Naive thymus-derived CD8-positive, alpha-beta T cell (primary cell): ENCODE measurements at regions not wholly inside any gene's neighbourhood (a gene's known extent, or its start where the extent isn't known, plus 50 kb on each side); places are given as distances from the start of the nearest gene placed in this dataset.
A peak's percentile ranks its signal among the peaks of the same experiment; 100 is the strongest.
"Not testable (repeated sequence)": the region's sequence is repeated elsewhere in the genome, so short reads cannot be mapped to it uniquely, and the experiment has no call there.

Experiments used
- ATAC-seq, 2 donors: fragments of 150-1000 bp; cut with Tn5 transposase in 1 of 2; sonication (Bioruptor Pico), chemical (Tn5 transposase) in 1 of 2; 1 replicate in 1 of 2; 2 replicates in 1 of 2; pipeline ENCODE4 v1.10.0; 2021; ENCODE audit warnings: mild to moderate bottlenecking in 2 of 2, moderate library complexity in 2 of 2
- POLR2A ChIA-PET: fragments of 350-600 bp; sonication (Branson Sonifier 250); formaldehyde crosslinking; loops from one replicate; lab custom pipeline; 2021; ENCODE audit warnings: antibody characterized with exemption; lab: Charles Lee
- DNase-seq, 10 donors: peaks; one replicate each; pipeline versions ENCODE4 v3.0.0 to v3.0.0-alpha.2; 2020 to 2022
- H3K27ac Mint-ChIP-seq, 10 donors: one replicate each; pipeline ENCODE4 v1.8.0; 2020 to 2022; ENCODE audit warnings: mild to moderate bottlenecking in 10 of 10, mixed read lengths in 10 of 10, moderate library complexity in 4 of 10, inconsistent platforms in 1 of 10
- H3K27me3 Mint-ChIP-seq, 5 donors: one replicate each; pipeline ENCODE4 v1.8.0; 2021 to 2022; ENCODE audit warnings: mixed read lengths in 5 of 5
- H3K36me3 Mint-ChIP-seq, 3 donors: one replicate each; pipeline ENCODE4 v1.8.0; 2020 to 2022; ENCODE audit warnings: mixed read lengths in 3 of 3, mild to moderate bottlenecking in 2 of 3, inconsistent platforms in 1 of 3
- H3K4me1 Mint-ChIP-seq, 4 donors: one replicate each; pipeline ENCODE4 v1.8.0; 2021 to 2022; ENCODE audit warnings: mixed read lengths in 4 of 4
- H3K4me3 Mint-ChIP-seq, 10 donors: one replicate each; pipeline ENCODE4 v1.8.0; 2020 to 2022; ENCODE audit warnings: mild to moderate bottlenecking in 10 of 10, mixed read lengths in 10 of 10, moderate library complexity in 6 of 10, inconsistent platforms in 1 of 10
- H3K9me3 Mint-ChIP-seq, 9 donors: one replicate each; pipeline ENCODE4 v1.8.0; 2020 to 2022; ENCODE audit warnings: mixed read lengths in 9 of 9, mild to moderate bottlenecking in 3 of 9, inconsistent platforms in 1 of 9, moderate library complexity in 1 of 9

- H3K27me3 Mint-ChIP-seq, H3K4me3 Mint-ChIP-seq, DNase-seq, ATAC-seq, H3K27ac Mint-ChIP-seq, H3K9me3 Mint-ChIP-seq, H3K36me3 Mint-ChIP-seq, POLR2A ChIA-PET, H3K4me1 Mint-ChIP-seq: not testable (repeated sequence)
Observed at GRCh38 chr18:59790346-59790936, 93.2 kb upstream of the CCBE1 start.

DNA sequence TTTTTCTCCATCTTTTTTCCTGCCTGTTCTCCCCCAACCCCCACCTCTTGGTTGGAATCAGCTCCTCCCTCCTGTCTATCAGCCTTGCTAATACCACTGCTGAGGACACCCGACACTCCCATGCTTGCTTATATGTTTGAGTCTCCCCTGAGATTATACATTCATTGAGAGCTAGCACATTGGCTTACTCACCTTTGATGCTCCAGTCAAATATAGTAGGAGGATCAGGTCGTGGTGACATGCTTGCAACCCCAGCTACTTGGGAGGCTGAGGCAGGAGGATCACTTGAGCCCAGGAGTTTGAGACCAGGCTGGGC, 91.5 kb upstream of the CCBE1 start:
- Mint-ChIP-seq H3K9me3 (peaks cover 0 to 2% (median 0%) of the 10 kb centered on the region in 9 donors), H3K4me1 (no peaks in the 10 kb centered on the region), H3K36me3 (no peaks in the 10 kb centered on the region), H3K4me3 (no peak overlapping the region), H3K27me3 (peaks cover 0 to under 1% (median 0%) of the 10 kb centered on the region in 5 donors), H3K27ac (no peak overlapping the region)
- POLR2A ChIA-PET: no interaction called here
- DNase-seq: no peak
- no peak for ATAC-seq

- Mint-ChIP-seq H3K36me3 (no peaks in the 10 kb centered on the region), H3K27ac (no peak overlapping the region), H3K27me3 (peaks cover 1 to 6% (median 2%) of the 10 kb centered on the region in 5 donors), H3K4me1 (peaks cover 0 to under 1% (median 0%) of the 10 kb centered on the region in 4 donors), H3K9me3 (peaks cover 0 to 2% (median 0%) of the 10 kb centered on the region in 9 donors), H3K4me3 (no peak overlapping the region)
- DNase-seq: no peak
- ATAC-seq: no peak
- POLR2A ChIA-PET: no interaction called here
Observed at GRCh38 chr18:59787998-59788790, 91.0 kb upstream of the CCBE1 start.

DNA sequence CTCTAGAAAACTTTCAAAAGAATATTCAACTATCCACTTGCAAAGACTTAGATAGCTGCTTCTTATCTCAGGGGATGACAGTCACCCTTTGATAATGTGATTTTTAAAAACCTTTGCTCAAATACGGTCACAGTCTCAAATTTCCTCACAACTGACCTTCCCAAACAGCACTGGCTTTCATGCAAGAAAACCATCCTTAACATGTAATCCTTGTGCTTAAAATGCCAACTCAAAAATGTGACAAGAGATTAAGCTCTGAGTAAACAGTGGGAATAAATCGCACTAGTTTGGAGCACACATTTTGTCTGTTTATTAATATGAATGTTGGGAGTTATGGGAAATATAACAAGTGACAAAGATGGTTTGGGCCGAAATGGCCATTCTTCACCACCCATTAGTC, 87.5 kb upstream of the CCBE1 start:
- Mint-ChIP-seq H3K36me3 (no peaks in the 10 kb centered on the region), H3K9me3 (no peaks in the 10 kb centered on the region), H3K4me3 (no peak overlapping the region), H3K27ac (no peak overlapping the region), H3K4me1 (peaks cover 0 to 2% (median 0%) of the 10 kb centered on the region in 4 donors), H3K27me3 (peaks cover 3 to 11% (median 4%) of the 10 kb centered on the region in 5 donors)
- no peak for ATAC-seq
- DNase-seq: no peak
- POLR2A ChIA-PET: no interaction called here

GRCh38 chr18:59783138-59783537, 85.9 kb upstream of the CCBE1 start:
- Mint-ChIP-seq H3K27ac (peak overlapping the region in 1 of 10 donors; percentile 11), H3K4me3 (no peak overlapping the region), H3K36me3 (no peaks in the 10 kb centered on the region), H3K27me3 (peaks cover 4 to 11% (median 6%) of the 10 kb centered on the region in 5 donors), H3K4me1 (peaks cover 0 to 2% (median 0%) of the 10 kb centered on the region in 4 donors), H3K9me3 (no peaks in the 10 kb centered on the region)
- POLR2A ChIA-PET: no interaction called here
- ATAC-seq (no peak), DNase-seq (no peak)

DNA sequence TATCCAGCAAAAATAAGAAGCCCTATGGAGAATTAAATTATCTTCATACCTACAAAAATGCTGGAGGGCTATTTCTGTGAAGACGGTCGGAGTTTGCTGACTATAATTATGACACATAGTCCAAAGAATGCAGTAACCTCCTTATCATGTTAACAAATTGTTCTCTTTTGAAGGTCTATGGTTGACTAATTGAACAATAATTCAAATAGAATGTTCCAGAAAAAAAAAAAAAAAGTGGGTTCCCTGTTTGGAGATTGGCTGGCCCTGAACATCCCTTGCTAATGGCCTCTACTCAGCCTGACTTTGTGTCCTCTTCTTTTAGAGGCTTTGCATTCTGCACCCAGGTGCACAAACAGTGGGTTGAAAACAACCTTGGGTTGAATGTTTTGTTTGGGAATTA, 82.8 kb upstream of the CCBE1 start:
- no peak overlapping the region for H3K4me3 Mint-ChIP-seq

DNA sequence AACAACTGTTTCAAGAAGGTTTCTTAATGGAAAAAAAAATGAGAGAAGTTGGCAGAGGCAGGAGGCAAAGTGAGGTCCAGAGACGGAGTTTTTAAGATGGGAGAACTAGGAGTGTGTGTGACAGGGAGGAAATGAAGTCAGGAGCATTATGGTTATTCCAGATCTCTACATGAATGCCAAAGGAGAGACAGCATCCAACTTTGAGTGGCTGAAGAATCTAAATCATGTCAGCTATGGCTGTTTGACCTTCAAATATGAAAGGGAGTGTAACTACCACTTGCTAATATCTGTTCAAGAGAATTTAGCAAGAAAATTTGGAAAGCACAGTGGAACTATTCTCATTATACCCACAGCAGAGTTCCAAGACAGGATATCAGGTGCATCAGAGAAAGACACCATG, 81.2 kb upstream of the CCBE1 start:
- Mint-ChIP-seq H3K4me1 (peaks cover 0 to 2% (median 0%) of the 10 kb centered on the region in 4 donors), H3K36me3 (peaks cover 0 to 7% (median 0%) of the 10 kb centered on the region in 3 donors), H3K9me3 (peaks cover 0 to 22% (median 6%) of the 10 kb centered on the region in 9 donors), H3K27ac (no peak overlapping the region), H3K4me3 (no peak overlapping the region), H3K27me3 (peaks cover 6 to 31% (median 14%) of the 10 kb centered on the region in 5 donors)
- POLR2A ChIA-PET: no interaction called here
- ATAC-seq (no peak), DNase-seq (no peak)

More for the DNA sequence above, 82.8 kb upstream of the CCBE1 start:
- peaks cover 0 to 2% (median 0%) of the 10 kb centered on the region in 4 donors for H3K4me1 Mint-ChIP-seq
- H3K36me3 Mint-ChIP-seq: peaks cover 0 to 7% (median 0%) of the 10 kb centered on the region in 3 donors
- peaks cover 5 to 20% (median 6%) of the 10 kb centered on the region in 5 donors for H3K27me3 Mint-ChIP-seq
- POLR2A ChIA-PET: no interaction called here
- H3K9me3 Mint-ChIP-seq: peaks cover 0 to 18% (median 3%) of the 10 kb centered on the region in 9 donors
- no peak overlapping the region for H3K27ac Mint-ChIP-seq
- DNase-seq (no peak), ATAC-seq (no peak)

- H3K4me3 Mint-ChIP-seq: no peak overlapping the region
- no peak overlapping the region for H3K27ac Mint-ChIP-seq
- DNase-seq (no peak), ATAC-seq (no peak)
- peaks cover 0 to 33% (median 14%) of the 10 kb centered on the region in 5 donors for H3K27me3 Mint-ChIP-seq
- H3K36me3 Mint-ChIP-seq: peaks cover 0 to 7% (median 0%) of the 10 kb centered on the region in 3 donors
- no peaks in the 10 kb centered on the region for H3K4me1 Mint-ChIP-seq
- peaks cover 0 to 24% (median 6%) of the 10 kb centered on the region in 9 donors for H3K9me3 Mint-ChIP-seq
- POLR2A ChIA-PET: no interaction called here
Observed at GRCh38 chr18:59777636-59778035, 80.4 kb upstream of the CCBE1 start.

GRCh38 chr18:59769129-59769865, 72.1 kb upstream of the CCBE1 start:
- Mint-ChIP-seq H3K27me3 (peaks cover 8 to 40% (median 28%) of the 10 kb centered on the region in 5 donors), H3K4me1 (no peaks in the 10 kb centered on the region), H3K4me3 (no peak overlapping the region), H3K36me3 (peaks cover 0 to 12% (median 2%) of the 10 kb centered on the region in 3 donors), H3K9me3 (peaks cover 2 to 29% (median 12%) of the 10 kb centered on the region in 9 donors), H3K27ac (no peak overlapping the region)
- DNase-seq (no peak), ATAC-seq (no peak)
- POLR2A ChIA-PET: no interaction called here

GRCh38 chr18:59768409-59768808, 71.2 kb upstream of the CCBE1 start:
- Mint-ChIP-seq H3K27ac (no peak overlapping the region), H3K4me1 (no peaks in the 10 kb centered on the region), H3K4me3 (no peak overlapping the region), H3K36me3 (peaks cover 0 to 12% (median 2%) of the 10 kb centered on the region in 3 donors), H3K27me3 (peaks cover 7 to 31% (median 20%) of the 10 kb centered on the region in 5 donors), H3K9me3 (peaks cover 2 to 28% (median 10%) of the 10 kb centered on the region in 9 donors)
- ATAC-seq (no peak), DNase-seq (no peak)
- POLR2A ChIA-PET: no interaction called here

DNA sequence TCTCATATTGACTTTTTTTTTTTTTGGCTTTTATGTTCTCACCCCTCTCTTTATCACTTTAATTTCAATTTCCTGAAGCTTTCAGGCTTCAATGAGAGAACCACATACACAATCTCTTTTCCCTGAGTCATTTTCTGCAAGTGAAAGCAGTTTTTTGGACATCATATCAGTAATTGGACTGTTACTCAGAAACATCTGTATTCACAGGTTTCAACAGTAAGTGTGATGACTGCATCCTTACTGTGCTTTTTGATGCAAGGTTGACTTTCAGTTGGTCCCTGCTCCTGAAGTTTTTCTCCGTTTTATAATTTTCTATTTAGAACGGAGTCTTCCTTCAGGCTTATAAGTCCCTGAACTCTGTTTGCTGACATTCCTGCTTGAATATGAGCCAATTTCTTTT, 70.5 kb upstream of the CCBE1 start:
- H3K27me3 Mint-ChIP-seq: peaks cover 4 to 28% (median 21%) of the 10 kb centered on the region in 5 donors
- H3K4me3 Mint-ChIP-seq: no peak overlapping the region
- no peak for DNase-seq
- no peak overlapping the region for H3K27ac Mint-ChIP-seq
- peaks cover 2 to 27% (median 8%) of the 10 kb centered on the region in 9 donors for H3K9me3 Mint-ChIP-seq
- POLR2A ChIA-PET: no interaction called here
- H3K36me3 Mint-ChIP-seq: peaks cover 0 to 12% (median 2%) of the 10 kb centered on the region in 3 donors
- ATAC-seq: no peak
- H3K4me1 Mint-ChIP-seq: no peaks in the 10 kb centered on the region

GRCh38 chr18:59765343-59765742, 68.1 kb upstream of the CCBE1 start:
- Mint-ChIP-seq H3K9me3 (peaks cover 0 to 23% (median 6%) of the 10 kb centered on the region in 9 donors), H3K4me1 (no peaks in the 10 kb centered on the region), H3K27me3 (peaks cover 1 to 15% (median 10%) of the 10 kb centered on the region in 5 donors), H3K36me3 (peaks cover 0 to 12% (median 2%) of the 10 kb centered on the region in 3 donors), H3K27ac (no peak overlapping the region), H3K4me3 (no peak overlapping the region)
- ATAC-seq: no peak
- POLR2A ChIA-PET: no interaction called here
- no peak for DNase-seq

DNA sequence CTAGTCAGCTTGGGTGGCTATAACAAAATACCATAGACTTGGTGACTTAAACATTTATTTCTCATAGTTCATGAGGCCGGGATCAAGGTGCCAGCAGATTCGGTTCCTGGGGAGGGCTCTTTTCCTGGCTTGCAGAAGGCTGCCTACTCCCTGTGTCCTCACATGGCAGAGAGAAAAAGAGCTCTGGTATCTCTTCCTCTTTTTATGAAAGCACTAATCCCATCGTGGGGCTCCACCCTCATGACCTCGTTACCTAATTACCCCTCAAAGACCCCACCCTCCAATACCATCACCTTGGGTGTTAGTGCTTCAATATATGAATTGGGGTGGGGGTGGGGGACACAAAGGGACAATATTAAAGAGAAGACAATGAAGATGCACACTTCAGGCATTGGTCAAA, 67.1 kb upstream of the CCBE1 start:
- POLR2A ChIA-PET: no interaction called here
- peaks cover 0 to 8% (median 2%) of the 10 kb centered on the region in 3 donors for H3K36me3 Mint-ChIP-seq
- no peak overlapping the region for H3K4me3 Mint-ChIP-seq
- peaks cover 0 to 9% (median 1%) of the 10 kb centered on the region in 5 donors for H3K27me3 Mint-ChIP-seq
- ATAC-seq: no peak
- peaks cover 0 to 23% (median 6%) of the 10 kb centered on the region in 9 donors for H3K9me3 Mint-ChIP-seq
- DNase-seq: no peak
- H3K4me1 Mint-ChIP-seq: no peaks in the 10 kb centered on the region
- no peak overlapping the region for H3K27ac Mint-ChIP-seq
